ENCODE measurements at regions not wholly inside any gene's neighbourhood (a gene's known extent, or its start where the extent isn't known, plus 50 kb on each side); places are given as distances from the start of the nearest gene placed in this dataset.

DNA sequence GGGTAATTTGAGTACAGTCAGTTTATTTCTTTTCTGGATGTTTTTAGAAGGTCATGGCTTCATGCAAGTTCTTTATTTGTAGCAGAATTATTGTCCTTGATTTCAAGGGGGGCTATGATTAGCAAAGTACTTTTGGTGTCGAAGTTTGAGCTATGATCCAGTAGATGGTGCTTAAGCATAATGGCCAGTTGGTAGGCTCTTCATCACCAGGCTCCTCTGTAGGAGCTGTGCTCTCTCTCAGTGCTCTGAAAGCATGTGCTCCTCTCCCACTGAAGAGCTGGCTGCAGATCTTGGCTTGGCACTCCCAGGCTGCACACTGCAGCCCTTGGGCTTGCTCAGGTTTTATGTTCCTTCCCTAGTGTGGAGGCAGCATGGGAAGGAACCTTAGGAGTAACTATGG, 852.7 kb downstream of the LUZP2 start:
- peaks cover 0 to 7% (median 0%) of the 10 kb centered on the region in 4 donors for H3K9me3 ChIP-seq

DNA sequence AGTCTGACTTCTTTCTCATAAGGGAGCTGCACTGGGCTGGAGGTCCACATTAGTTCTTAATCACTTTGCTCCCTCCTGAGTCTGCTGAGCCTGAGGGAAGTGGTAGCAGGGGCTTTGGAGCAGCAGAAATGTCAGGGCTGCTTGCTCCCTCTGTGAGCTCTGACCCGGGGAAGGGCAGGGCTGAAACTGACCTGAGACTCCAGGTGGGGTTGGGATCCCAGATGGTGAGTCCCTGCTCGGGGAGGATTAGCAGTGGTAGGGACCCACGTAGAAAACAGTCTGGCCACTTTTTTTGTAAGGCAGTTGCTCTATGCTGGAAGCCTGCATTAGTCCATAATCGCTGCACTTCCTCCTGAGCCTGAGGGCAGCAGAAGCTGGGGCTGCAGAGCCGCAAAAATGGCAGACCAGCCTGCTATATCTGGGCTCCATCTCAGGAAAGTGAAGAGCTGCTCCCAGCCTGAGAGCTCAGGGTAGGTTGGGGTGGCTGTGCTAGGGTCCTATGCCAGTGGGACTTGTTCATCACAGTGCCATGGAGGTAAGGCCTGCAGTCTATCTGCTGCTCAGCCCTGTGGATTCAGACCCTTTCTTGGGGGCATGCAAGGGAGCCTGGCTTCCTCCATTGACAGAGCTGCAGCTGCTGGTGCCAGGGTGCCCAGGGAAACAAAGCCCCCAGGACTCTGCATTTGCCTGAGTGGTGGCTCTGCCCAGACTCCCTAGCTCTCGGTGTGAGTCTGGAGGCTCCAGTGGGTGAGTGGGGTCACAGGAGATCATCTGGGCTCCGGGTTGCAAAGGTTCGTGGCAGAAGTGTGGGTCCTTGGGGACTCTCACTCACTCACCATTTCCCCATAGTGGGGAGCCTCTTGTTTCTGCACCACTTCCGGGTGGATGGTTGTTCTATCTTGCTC, 854.3 kb downstream of the LUZP2 start:
- peak; percentile 17 to 21 for ATAC-seq (ENCODE audit: low FRiP score in 2 of 2)
- 82 to 86% methylated on average over 5 to 9 of the region's 9 CpGs for WGBS, 2 donors
- no peak for TF ChIP-seq POLR2A (IDR thresholded peaks at IDR 0.05)
- no peak for TF ChIP-seq POLR2AphosphoS5 (IDR thresholded peaks at IDR 0.05)
- TF ChIP-seq, protein P1, sequence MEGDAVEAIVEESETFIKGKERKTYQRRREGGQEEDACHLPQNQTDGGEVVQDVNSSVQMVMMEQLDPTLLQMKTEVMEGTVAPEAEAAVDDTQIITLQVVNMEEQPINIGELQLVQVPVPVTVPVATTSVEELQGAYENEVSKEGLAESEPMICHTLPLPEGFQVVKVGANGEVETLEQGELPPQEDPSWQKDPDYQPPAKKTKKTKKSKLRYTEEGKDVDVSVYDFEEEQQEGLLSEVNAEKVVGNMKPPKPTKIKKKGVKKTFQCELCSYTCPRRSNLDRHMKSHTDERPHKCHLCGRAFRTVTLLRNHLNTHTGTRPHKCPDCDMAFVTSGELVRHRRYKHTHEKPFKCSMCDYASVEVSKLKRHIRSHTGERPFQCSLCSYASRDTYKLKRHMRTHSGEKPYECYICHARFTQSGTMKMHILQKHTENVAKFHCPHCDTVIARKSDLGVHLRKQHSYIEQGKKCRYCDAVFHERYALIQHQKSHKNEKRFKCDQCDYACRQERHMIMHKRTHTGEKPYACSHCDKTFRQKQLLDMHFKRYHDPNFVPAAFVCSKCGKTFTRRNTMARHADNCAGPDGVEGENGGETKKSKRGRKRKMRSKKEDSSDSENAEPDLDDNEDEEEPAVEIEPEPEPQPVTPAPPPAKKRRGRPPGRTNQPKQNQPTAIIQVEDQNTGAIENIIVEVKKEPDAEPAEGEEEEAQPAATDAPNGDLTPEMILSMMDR (IDR thresholded peaks at IDR 0.05): no peak
- TF ChIP-seq EP300 (IDR thresholded peaks at IDR 0.05): no peak

More for the DNA sequence above, 852.7 kb downstream of the LUZP2 start:
- no peak for ATAC-seq (ENCODE audit: low FRiP score in 2 of 2)
- Histone ChIP-seq H3K36me3 (no peaks in the 10 kb centered on the region), H3K27ac (no peak overlapping the region), H3K27me3 (no peaks in the 10 kb centered on the region), H3K4me3 (no peak overlapping the region), H3K4me1 (no peaks in the 10 kb centered on the region)
- DNase-seq: no peak
- TF ChIP-seq POLR2AphosphoS5 (IDR thresholded peaks at IDR 0.05): no peak
- TF ChIP-seq, protein P1 (IDR thresholded peaks at IDR 0.05): no peak
- TF ChIP-seq POLR2A (IDR thresholded peaks at IDR 0.05): no peak
- TF ChIP-seq EP300 (IDR thresholded peaks at IDR 0.05): no peak
- WGBS, 2 donors: 65 to 71% methylated on average over 1 of the region's 1 CpG

DNA sequence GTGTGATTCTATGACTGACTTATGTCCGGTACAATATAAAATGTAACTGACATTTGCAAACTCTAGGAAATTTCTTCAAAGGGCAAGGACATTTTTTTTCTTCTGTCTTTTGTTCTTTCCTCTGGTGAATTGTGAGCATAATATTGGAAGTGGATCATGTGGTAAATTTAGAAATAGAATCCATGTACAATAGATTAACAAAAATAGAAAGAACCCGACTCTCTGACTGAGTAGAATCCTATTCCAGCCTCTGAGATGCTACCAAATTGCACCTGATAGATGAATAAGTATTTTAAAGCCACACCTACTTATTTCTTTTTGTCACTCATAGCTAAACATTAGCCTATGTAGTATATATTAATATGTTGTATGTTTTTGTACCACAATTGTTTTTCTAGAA, 860.3 kb downstream of the LUZP2 start:
- WGBS, 2 donors: 27 to 50% methylated on average over 2 of the region's 2 CpGs
- Histone ChIP-seq H3K27ac (no peak overlapping the region), H3K36me3 (no peaks in the 10 kb centered on the region), H3K9me3 (no peaks in the 10 kb centered on the region), H3K4me3 (no peak overlapping the region), H3K27me3 (no peaks in the 10 kb centered on the region), H3K4me1 (no peaks in the 10 kb centered on the region)
- ATAC-seq (ENCODE audit: low FRiP score in 2 of 2) (no peak), DNase-seq (no peak)
- TF ChIP-seq POLR2AphosphoS5 (IDR thresholded peaks at IDR 0.05) (no peak), EP300 (IDR thresholded peaks at IDR 0.05) (no peak), POLR2A (IDR thresholded peaks at IDR 0.05) (no peak)
- TF ChIP-seq, protein P1 (IDR thresholded peaks at IDR 0.05): no peak

More for the DNA sequence above, 854.3 kb downstream of the LUZP2 start:
- no peak overlapping the region for H3K27ac ChIP-seq
- H3K36me3 ChIP-seq: no peaks in the 10 kb centered on the region
- H3K27me3 ChIP-seq: no peaks in the 10 kb centered on the region
- no peak overlapping the region for H3K4me3 ChIP-seq
- no peak for DNase-seq
- H3K4me1 ChIP-seq: no peaks in the 10 kb centered on the region
- peaks cover 0 to 7% (median 0%) of the 10 kb centered on the region in 4 donors for H3K9me3 ChIP-seq

DNA sequence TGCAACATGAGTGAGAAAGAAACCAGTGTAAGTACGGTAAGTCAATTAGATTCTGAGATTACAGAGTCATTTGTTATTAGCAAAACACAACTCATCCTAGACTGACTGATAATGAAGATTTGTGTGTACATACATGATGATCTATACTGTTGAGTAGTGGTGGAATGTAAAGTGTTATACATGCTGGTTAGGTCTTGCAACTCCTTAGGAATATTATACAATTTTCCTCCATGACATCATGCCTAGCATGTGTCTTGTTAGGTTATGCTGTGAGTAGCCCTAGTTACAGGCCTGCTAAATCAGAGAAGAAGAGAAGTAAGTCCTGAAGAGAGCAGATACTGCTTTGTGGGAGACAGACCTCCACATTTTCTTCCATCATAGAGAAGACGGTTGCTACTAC, 880.6 kb downstream of the LUZP2 start:
- ATAC-seq (ENCODE audit: low FRiP score in 2 of 2): peak in 1 of 2 donors; percentile 43
- H3K4me1 ChIP-seq: no peaks in the 10 kb centered on the region
- DNase-seq: no peak
- no peaks in the 10 kb centered on the region for H3K27me3 ChIP-seq
- WGBS, 2 donors: 97 to 100% methylated on average over 2 of the region's 2 CpGs
- TF ChIP-seq POLR2A (IDR thresholded peaks at IDR 0.05): no peak
- TF ChIP-seq POLR2AphosphoS5 (IDR thresholded peaks at IDR 0.05): no peak
- TF ChIP-seq, protein P1 (IDR thresholded peaks at IDR 0.05): no peak
- TF ChIP-seq EP300 (IDR thresholded peaks at IDR 0.05): no peak
- H3K4me3 ChIP-seq: no peak overlapping the region
- H3K27ac ChIP-seq: no peak overlapping the region
- H3K9me3 ChIP-seq: peaks cover 0 to 4% (median 0%) of the 10 kb centered on the region in 4 donors
- H3K36me3 ChIP-seq: no peaks in the 10 kb centered on the region

Data from upper lobe of left lung (tissue), 6 donors.